ENCODE measurements at regions not wholly inside any gene's neighbourhood (a gene's known extent, or its start where the extent isn't known, plus 50 kb on each side); places are given as distances from the start of the nearest gene placed in this dataset.
A peak's percentile ranks its signal among the peaks of the same experiment; 100 is the strongest.

DNA sequence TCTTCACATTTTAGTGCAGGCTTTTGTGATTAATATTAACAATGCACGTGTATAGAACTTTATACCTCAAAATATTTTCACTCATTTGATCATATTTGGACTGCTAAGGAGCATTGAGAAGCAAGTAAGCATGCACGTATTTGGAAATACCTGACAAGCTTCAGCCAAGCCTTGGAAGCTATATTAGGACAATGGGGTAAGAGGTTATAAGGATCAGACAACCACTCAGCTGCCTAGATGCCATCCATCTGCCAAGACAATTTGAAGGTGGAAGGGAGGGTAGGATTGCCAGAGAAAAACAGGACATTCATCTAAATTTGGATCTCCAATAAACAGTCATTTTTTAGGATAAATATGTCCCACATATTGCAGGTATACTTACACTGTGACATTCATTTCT is 394.9 kb upstream of the CFAP20DC start:
- no peak for DNase-seq

- no peak for DNase-seq
Measured at GRCh38 chr3:59444294-59444671, 394.5 kb upstream of the CFAP20DC start.

GRCh38 chr3:59443618-59444293 is 393.9 kb upstream of the CFAP20DC start:
- no peak for DNase-seq

- no peak for DNase-seq
Measured at GRCh38 chr3:59442046-59442445, 392.2 kb upstream of the CFAP20DC start.

DNA sequence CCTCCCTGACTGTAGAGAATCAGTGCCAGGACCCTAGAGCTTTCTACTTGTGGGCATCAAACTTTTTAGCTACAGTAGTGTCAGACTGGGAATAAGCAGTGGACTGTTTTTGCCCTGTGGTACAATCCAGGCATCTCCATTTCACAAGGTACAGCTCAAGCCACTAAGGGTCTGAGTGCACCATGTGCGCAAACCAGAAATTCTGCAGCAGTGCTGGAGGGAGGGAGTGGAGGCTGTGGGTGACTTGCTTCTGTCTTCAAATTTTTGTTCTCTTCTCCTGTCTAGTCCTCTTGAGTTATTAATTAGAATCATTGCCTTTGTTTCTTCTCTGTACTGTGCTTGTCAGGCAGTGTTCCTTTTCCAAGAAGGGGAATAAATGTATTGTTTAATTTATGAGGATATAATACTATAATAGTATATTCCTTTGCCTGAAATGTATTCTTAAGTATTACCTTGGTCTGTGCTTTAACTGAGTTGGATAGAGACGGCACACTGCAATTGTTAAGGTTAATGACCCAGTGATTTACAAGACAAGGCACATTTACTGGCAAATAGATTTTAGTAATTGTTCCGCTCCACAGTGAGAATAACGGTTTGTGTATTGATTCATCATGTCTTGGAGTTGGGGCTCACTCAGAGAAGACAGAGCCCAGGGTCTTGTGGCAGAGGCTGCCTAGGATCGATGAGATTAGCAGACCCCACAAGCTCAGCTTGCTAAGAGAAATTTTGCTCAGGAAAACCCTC is 390.6 kb upstream of the CFAP20DC start:
- DNase-seq = no peak

DNA sequence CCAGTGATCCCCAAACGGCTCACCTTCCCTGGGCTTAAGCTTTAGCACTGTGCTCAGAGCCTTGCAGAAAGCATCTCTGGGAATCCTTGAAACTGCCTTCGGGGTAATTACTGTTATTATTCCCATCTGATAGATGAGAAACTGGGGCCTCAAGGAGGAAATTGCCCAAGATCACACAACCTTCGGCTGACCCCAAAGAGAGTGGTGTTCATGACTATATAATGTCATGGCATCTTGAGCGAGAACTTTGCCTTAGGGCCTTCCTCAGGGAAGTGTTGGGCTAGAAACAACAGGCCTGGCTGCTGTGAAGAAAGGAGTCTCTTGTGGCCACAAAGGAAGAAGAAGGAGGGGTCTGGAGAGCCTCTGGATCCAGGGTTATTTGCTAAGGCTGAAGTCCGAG is 388.7 kb upstream of the CFAP20DC start:
- no peak for DNase-seq

DNA sequence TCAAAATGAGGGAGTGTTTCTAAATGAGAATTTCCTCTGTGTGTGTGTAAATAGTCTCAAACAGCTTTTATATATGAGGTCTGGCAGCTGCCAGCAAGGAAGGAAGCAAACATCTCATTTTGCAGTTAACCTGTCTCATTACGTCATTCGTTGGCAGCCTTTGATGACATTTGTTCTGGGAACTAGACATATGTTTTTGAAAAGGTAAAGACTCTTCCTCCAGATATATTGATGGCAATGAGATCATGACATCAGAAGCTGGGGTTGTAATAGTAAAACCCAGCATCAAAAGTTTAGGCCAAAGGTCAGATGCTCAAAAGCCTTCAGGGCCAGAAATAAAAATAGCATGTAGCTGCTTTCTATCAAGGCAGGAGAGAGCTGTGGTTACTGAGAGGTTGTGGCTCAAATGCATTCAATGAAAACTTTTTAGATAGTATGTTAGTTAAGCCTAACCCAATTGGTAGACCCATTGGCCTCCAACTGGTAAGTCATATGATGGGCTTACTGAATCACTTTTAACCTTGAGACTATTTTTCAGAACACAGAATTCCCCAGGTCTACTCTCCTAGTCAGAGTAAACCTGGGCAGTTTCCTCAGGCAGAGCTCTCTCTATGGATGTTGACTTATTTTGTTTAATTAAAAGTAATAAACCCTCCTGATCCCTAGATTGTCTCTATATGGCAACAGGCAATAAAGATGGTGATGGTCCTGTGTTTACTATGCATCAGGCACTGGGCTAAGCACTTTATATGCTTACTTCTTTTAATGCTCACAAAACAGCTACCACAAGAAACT is 386.5 kb upstream of the CFAP20DC start:
- DNase-seq = peak; percentile 42

GRCh38 chr3:59433546-59433945 is 383.7 kb upstream of the CFAP20DC start:
- no peak for DNase-seq

- no peak for DNase-seq
Measured at GRCh38 chr3:59432665-59433064, 382.8 kb upstream of the CFAP20DC start.

DNA sequence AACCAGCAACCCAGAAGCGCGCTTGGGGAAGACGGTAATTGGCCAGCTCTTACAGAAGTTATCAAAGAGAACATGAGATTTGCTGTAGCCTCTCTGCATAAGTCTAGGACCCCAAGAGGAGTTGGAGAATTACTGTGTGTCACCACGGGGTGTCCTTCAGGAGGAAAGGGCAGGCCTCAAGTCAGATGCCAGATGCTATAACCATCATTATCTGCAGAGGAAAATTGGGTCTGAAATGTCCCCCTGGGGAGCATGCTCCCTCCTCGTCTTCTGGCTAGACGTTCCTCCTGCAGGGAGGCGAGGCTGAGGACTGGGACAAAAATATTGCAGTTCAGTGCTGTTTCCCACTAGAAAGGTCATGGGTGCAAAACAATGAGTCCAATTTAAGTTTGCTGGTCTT is 380.5 kb upstream of the CFAP20DC start:
- no peak for DNase-seq

GRCh38 chr3:59429198-59429597 is 379.4 kb upstream of the CFAP20DC start:
- DNase-seq = no peak

DNA sequence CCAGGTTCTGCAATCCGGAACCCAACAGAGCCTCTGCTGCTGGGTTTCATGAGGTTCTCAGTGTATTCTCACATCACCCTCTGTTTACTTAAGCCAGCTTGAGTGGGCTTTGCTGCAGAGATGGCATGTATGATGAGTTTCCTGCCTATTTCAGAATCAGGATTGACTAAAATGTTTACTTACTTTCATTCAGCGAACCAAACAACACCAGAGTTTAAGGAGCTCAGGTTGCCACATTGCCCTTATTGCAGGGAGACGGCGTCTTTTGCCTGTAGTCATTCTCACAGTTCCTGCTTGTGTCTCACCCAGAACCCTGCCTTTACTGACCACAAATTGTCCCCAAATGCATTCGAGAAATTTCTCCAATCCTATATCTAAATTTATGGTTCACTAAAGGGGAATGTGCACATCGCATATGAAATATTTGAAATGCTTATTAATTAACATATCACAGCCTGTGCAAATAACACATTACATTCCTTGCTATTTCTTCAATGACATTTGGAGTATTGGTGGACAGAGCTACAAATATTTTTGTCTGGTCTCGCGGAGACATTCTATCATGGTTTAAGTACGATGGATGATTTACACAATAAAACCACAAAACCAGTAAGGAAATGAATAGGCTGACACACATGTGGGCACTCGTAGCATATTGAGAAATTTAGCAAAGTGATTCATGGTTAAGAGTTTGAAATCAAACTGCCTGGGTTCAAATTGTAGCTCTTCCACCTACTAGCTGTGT is 377.2 kb upstream of the CFAP20DC start:
- no peak for DNase-seq

GRCh38 chr3:59425942-59426341 is 376.1 kb upstream of the CFAP20DC start:
- DNase-seq = no peak

- DNase-seq = no peak
Measured at GRCh38 chr3:59425371-59425770, 375.5 kb upstream of the CFAP20DC start.

GRCh38 chr3:59424268-59425010 is 374.6 kb upstream of the CFAP20DC start:
- no peak for DNase-seq

DNA sequence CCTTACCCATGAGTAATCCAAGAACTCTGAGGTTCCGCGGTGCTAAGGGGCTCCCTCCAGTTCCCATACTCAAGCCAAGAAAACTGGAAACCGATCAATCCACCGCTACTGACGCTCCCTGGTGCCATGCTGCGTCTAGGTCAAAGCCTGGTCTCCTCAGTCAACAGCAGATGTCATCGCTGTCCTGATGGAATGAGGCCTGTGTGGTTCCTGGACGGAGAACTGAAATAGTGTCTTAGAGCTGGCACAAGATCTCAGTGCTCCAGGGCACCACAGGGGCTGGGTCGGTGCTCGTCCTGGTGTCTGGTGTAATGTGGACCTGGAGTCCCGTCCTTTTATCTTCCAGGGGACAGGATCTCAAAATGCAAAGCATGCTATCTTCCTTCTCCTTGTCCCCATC is 373.9 kb upstream of the CFAP20DC start:
- no peak for DNase-seq

DNA sequence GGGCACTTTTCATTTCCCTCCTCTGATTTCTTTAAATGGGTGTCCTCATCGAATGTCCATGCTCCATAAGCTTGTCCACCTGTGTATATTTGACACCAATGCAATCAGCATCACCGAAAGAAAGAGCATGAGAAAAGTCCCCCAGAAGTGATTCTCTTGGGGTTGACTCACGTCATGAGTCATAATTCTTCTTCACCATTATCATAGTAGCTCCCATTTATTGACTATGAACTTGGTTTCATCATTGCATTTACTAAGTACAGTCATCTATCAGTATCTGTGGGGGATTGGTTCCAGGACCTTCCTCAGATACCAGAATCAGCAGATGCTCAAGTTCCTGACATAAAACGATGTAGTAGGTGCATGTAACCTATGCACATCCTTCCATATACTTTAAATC is 372.5 kb upstream of the CFAP20DC start:
- DNase-seq = no peak

DNA sequence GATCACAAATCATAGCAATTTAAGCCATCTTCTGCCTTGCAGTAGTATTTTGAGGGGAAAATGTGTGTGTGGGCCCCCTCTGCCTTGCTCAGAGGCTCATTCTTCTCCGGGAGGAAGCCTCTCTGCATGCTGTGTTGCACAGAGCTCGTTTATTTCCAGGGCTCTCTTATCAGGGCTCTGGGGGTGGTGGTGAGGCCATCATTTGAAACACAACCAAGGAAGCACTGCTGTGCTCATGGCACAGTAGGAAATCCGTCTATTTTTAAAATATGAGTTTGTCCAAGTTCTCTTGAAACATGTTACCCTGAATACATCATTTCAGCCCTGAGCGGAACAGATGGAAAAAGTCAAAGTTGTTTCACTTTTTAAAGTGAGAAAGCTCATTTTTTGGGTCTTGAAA is 369.0 kb upstream of the CFAP20DC start:
- no peak for DNase-seq

GRCh38 chr3:59412516-59412915 is 362.7 kb upstream of the CFAP20DC start:
- no peak for DNase-seq

DNA sequence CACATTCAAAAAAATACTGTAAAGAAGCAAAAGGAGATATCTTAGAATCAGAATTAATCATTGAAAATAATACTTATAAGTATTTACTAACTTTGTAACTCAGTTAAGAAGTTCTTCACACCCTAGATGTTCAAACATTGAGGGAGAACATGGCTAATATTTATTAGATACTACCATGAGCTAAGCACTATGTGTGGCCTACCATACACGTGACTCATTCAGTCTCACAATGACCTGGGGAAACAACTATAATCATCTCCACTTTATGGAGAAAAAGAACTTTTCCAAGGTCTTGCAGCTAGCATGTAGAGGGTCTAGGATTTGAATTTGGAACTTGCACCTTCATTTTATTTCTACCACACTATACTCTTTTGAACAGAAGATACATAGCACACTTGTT is 361.9 kb upstream of the CFAP20DC start:
- no peak for DNase-seq

DNA sequence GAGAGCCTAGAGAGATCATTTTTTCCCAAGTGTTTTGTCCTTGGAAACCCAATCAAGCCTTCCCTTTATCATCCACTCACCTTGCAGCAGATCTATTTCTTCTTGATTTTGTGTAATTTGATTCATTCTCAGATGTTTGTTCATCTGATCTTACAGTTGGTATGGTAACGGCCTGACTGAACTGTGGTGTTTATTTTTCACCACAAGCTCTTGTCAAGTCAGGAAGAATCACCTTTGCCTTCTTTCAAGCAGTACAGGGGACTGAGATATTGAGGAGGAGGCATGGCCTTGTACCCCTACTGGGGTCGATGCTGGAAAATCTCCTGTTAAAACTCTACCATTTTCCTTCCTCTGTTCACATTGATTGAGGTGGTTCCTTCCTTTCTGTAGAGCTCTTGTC is 361.4 kb upstream of the CFAP20DC start:
- DNase-seq = no peak

Measured in left kidney (tissue), 1 donor.